ENCODE measurements at regions not wholly inside any gene's neighbourhood (a gene's known extent, or its start where the extent isn't known, plus 50 kb on each side); places are given as distances from the start of the nearest gene placed in this dataset.

GRCh38 chr7:51949726-51950644 is 633.4 kb upstream of the COBL start (continued):
- TF ChIP-seq ZSCAN4 (tag by site-specific recombination; IDR thresholded peaks at IDR 0.05) = no peak
- TF ChIP-seq ZNF530 (tag by site-specific recombination; IDR thresholded peaks at IDR 0.05; ENCODE audit: low read depth) = no peak
- TF ChIP-seq ZBTB8A (tag by site-specific recombination; IDR thresholded peaks at IDR 0.05) = no peak
- TF ChIP-seq ZNF558 (tag by site-specific recombination; IDR thresholded peaks at IDR 0.05) = no peak

GRCh38 chr7:51930834-51931233 is 614.2 kb upstream of the COBL start:
- ChIA-PET POLR2A (no interaction called here), CTCF (no interaction called here)
- TF ChIP-seq ATF2 (tag by site-specific recombination; IDR thresholded peaks at IDR 0.05; ENCODE audit: low read depth) = no peak
- no peak for TF ChIP-seq WT1 (tag by site-specific recombination; IDR thresholded peaks at IDR 0.05)
- no peak for TF ChIP-seq ZNF548 (tag by site-specific recombination; IDR thresholded peaks at IDR 0.05)
- no peak for TF ChIP-seq ZBTB26 (tag by site-specific recombination; optimal IDR thresholded peaks at IDR 0.05)
- TF ChIP-seq MZF1 (tag by site-specific recombination; IDR thresholded peaks at IDR 0.05; ENCODE audit: borderline replicate concordance) = no peak
- no peak for TF ChIP-seq ZNF768 (tag by site-specific recombination; IDR thresholded peaks at IDR 0.05)
- TF ChIP-seq ZNF114 (tag by site-specific recombination; IDR thresholded peaks at IDR 0.05) = no peak
- TF ChIP-seq ZNF221 (tag by site-specific recombination; IDR thresholded peaks at IDR 0.05; ENCODE audit: borderline replicate concordance) = no peak
- TF ChIP-seq BCL6B (tag by site-specific recombination; IDR thresholded peaks at IDR 0.05) = no peak
- TF ChIP-seq ZNF629 (tag by site-specific recombination; IDR thresholded peaks at IDR 0.05) = no peak
- TF ChIP-seq ZNF76 (tag by site-specific recombination; IDR thresholded peaks at IDR 0.05; ENCODE audit: borderline replicate concordance, low read depth) = no peak
- no peak for TF ChIP-seq ZNF24 (tag by site-specific recombination; IDR thresholded peaks at IDR 0.05)
- TF ChIP-seq ZSCAN23 (tag by site-specific recombination; IDR thresholded peaks at IDR 0.05) = no peak
- H3K9me3 ChIP-seq (ENCODE audit: control insufficient read depth, insufficient read depth, low read depth, low read length) = no peaks in the 10 kb centered on the region
- no peaks in the 10 kb centered on the region for H3K4me1 ChIP-seq (ENCODE audit: control insufficient read depth, insufficient read depth, low read length)
- no peak overlapping the region for H3K4me3 ChIP-seq (ENCODE audit: low read depth, low read length)
- no peaks in the 10 kb centered on the region for H3K36me3 ChIP-seq (ENCODE audit: control insufficient read depth in 2 of 2, insufficient read depth in 1 of 2, low read length in 2 of 2)
- no peak overlapping the region for H3K27ac ChIP-seq (ENCODE audit: extremely low read depth, low read depth, low read length)

- H3K4me1 ChIP-seq (ENCODE audit: control insufficient read depth, insufficient read depth, low read length) = no peaks in the 10 kb centered on the region
- no peak overlapping the region for H3K4me3 ChIP-seq (ENCODE audit: low read depth, low read length)
- no peak overlapping the region for H3K27ac ChIP-seq (ENCODE audit: extremely low read depth, low read depth, low read length)
- POLR2A ChIA-PET = no interaction called here
- no peaks in the 10 kb centered on the region for H3K36me3 ChIP-seq (ENCODE audit: control insufficient read depth in 2 of 2, insufficient read depth in 1 of 2, low read length in 2 of 2)
- H3K9me3 ChIP-seq (ENCODE audit: control insufficient read depth, insufficient read depth, low read depth, low read length) = no peaks in the 10 kb centered on the region
- CTCF ChIA-PET = no interaction called here
- TF ChIP-seq ZNF302 (tag by site-specific recombination; IDR thresholded peaks at IDR 0.05; ENCODE audit: low read depth) (no peak), PRDM10 (tag by site-specific recombination; IDR thresholded peaks at IDR 0.05) (no peak), AEBP2 (tag by site-specific recombination; IDR thresholded peaks at IDR 0.05; ENCODE audit: borderline replicate concordance) (no peak), ZNF157 (tag by site-specific recombination; IDR thresholded peaks at IDR 0.05) (no peak), YY2 (tag by site-specific recombination; IDR thresholded peaks at IDR 0.05) (no peak), ZNF133 (tag by site-specific recombination; IDR thresholded peaks at IDR 0.05) (no peak)
Measured at GRCh38 chr7:51929818-51930217, 613.2 kb upstream of the COBL start.

Measured in HEK293 (cell line).